Stimulated activated naive B cell treated with anti-CD40 and anti-IgM and Interleukin-4, amounts not matched to agents 10 μg/mL and 1 μg/mL and 100 μg/mL, for 72 hours (primary cell): ENCODE measurements at regions not wholly inside any gene's neighbourhood (a gene's known extent, or its start where the extent isn't known, plus 50 kb on each side); places are given as distances from the start of the nearest gene placed in this dataset.
"Not testable (repeated sequence)": the region's sequence is repeated elsewhere in the genome, so short reads cannot be mapped to it uniquely, and the experiment has no call there.

Experiments used
- ATAC-seq, 2 donors: fragments of 150-1000 bp; cut with Tn5 transposase; replicated peaks; 2 replicates each; pipeline ENCODE4 v1.10.0; 2021; ENCODE audit warnings: moderate library complexity in 1 of 2
- DNase-seq: peaks from one replicate; pipeline ENCODE4 v3.0.0; 2021
- H3K27ac Mint-ChIP-seq: one replicate; pipeline ENCODE4 v1.8.0; 2022; ENCODE audit warnings: mild to moderate bottlenecking, mixed read lengths
- H3K27me3 Mint-ChIP-seq, 2 donors: one replicate each; pipeline ENCODE4 v1.8.0; 2022; ENCODE audit warnings: mixed read lengths in 2 of 2
- H3K36me3 Mint-ChIP-seq, 2 donors: one replicate each; pipeline ENCODE4 v1.8.0; 2022; ENCODE audit warnings: mixed read lengths in 2 of 2, mild to moderate bottlenecking in 1 of 2
- H3K4me1 Mint-ChIP-seq, 2 donors: one replicate each; pipeline ENCODE4 v1.8.0; 2022; ENCODE audit warnings: mixed read lengths in 2 of 2, mild to moderate bottlenecking in 1 of 2
- H3K4me3 Mint-ChIP-seq, 2 donors: one replicate each; pipeline ENCODE4 v1.8.0; 2022; ENCODE audit warnings: mild to moderate bottlenecking in 2 of 2, mixed read lengths in 2 of 2, moderate library complexity in 1 of 2
- H3K9me3 Mint-ChIP-seq, 2 donors: one replicate each; pipeline ENCODE4 v1.8.0; 2022; ENCODE audit warnings: mixed read lengths in 2 of 2, mild to moderate bottlenecking in 1 of 2

- ATAC-seq (no peak), DNase-seq (no peak)
- Mint-ChIP-seq H3K4me1 (peaks cover 0 to 2% of the 10 kb centered on the region in 2 donors), H3K4me3 (no peak overlapping the region), H3K36me3 (peaks cover 0 to 1% of the 10 kb centered on the region in 2 donors), H3K27ac (no peak overlapping the region), H3K27me3 (peaks cover 31 to 44% of the 10 kb centered on the region in 2 donors), H3K9me3 (peaks cover 5% of the 10 kb centered on the region in 2 donors)
These were observed 60.5 kb upstream of the OLIG2 start for GRCh38 chr21:32965129-32965680.

GRCh38 chr21:32966120-32966519, 59.6 kb upstream of the OLIG2 start:
- ATAC-seq (no peak), DNase-seq (no peak)
- Mint-ChIP-seq H3K27me3 (peaks cover 26 to 39% of the 10 kb centered on the region in 2 donors), H3K9me3 (peaks cover 1 to 4% of the 10 kb centered on the region in 2 donors), H3K4me1 (peaks cover 0 to 2% of the 10 kb centered on the region in 2 donors), H3K4me3 (no peak overlapping the region), H3K36me3 (peaks cover 0 to 1% of the 10 kb centered on the region in 2 donors), H3K27ac (no peak overlapping the region)

- not testable (repeated sequence) for H3K27ac Mint-ChIP-seq, H3K9me3 Mint-ChIP-seq, H3K4me3 Mint-ChIP-seq, ATAC-seq, DNase-seq, H3K36me3 Mint-ChIP-seq, H3K4me1 Mint-ChIP-seq
- peaks cover 12 to 23% of the 10 kb centered on the region in 2 donors for H3K27me3 Mint-ChIP-seq
These were observed 57.6 kb upstream of the OLIG2 start for GRCh38 chr21:32968103-32968502.

GRCh38 chr21:32974653-32975052, 51.1 kb upstream of the OLIG2 start:
- peaks cover 38 to 49% of the 10 kb centered on the region in 2 donors for H3K27me3 Mint-ChIP-seq
- no peak overlapping the region for H3K4me3 Mint-ChIP-seq
- H3K4me1 Mint-ChIP-seq = no peaks in the 10 kb centered on the region
- no peak for ATAC-seq
- no peaks in the 10 kb centered on the region for H3K36me3 Mint-ChIP-seq
- H3K9me3 Mint-ChIP-seq = no peaks in the 10 kb centered on the region
- no peak overlapping the region for H3K27ac Mint-ChIP-seq
- no peak for DNase-seq

GRCh38 chr21:32975811-32976431, 49.8 kb upstream of the OLIG2 start:
- Mint-ChIP-seq H3K36me3 (no peaks in the 10 kb centered on the region), H3K4me1 (no peaks in the 10 kb centered on the region), H3K27ac (no peak overlapping the region), H3K27me3 (peaks cover 44 to 49% of the 10 kb centered on the region in 2 donors), H3K9me3 (no peaks in the 10 kb centered on the region), H3K4me3 (no peak overlapping the region)
- ATAC-seq (no peak), DNase-seq (no peak)
